ENCODE measurements at regions not wholly inside any gene's neighbourhood (a gene's known extent, or its start where the extent isn't known, plus 50 kb on each side); places are given as distances from the start of the nearest gene placed in this dataset.

DNA sequence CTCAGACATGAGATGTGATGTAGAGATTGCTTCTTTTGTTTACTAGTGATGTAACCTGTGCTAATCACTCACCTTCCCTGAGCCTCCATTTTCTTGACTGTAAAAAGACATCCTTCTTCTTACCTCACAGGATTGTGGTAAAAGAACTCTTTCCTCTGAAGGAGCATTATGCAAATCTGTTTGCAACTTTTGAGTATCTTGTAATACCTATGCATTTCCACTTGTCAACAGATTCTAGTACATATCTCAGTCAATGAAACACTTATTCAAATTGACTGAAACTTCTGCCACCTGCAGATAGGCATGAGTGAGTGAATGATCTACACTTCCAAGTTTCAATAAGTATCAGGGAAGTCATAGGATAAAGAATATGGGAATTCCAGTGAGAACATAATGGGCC lies 174.7 kb downstream of the HHIPL2 start:
- TF ChIP-seq, protein P1, sequence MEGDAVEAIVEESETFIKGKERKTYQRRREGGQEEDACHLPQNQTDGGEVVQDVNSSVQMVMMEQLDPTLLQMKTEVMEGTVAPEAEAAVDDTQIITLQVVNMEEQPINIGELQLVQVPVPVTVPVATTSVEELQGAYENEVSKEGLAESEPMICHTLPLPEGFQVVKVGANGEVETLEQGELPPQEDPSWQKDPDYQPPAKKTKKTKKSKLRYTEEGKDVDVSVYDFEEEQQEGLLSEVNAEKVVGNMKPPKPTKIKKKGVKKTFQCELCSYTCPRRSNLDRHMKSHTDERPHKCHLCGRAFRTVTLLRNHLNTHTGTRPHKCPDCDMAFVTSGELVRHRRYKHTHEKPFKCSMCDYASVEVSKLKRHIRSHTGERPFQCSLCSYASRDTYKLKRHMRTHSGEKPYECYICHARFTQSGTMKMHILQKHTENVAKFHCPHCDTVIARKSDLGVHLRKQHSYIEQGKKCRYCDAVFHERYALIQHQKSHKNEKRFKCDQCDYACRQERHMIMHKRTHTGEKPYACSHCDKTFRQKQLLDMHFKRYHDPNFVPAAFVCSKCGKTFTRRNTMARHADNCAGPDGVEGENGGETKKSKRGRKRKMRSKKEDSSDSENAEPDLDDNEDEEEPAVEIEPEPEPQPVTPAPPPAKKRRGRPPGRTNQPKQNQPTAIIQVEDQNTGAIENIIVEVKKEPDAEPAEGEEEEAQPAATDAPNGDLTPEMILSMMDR (conservative IDR thresholded peaks at IDR 0.05; ENCODE audit: control insufficient read depth, insufficient read depth, low read depth, low read length) = no peak
- DNase-seq (ENCODE audit: low read depth) = no peak
- H3K4me3 ChIP-seq (ENCODE audit: control insufficient read depth, low read depth, low read length) = no peak overlapping the region

DNA sequence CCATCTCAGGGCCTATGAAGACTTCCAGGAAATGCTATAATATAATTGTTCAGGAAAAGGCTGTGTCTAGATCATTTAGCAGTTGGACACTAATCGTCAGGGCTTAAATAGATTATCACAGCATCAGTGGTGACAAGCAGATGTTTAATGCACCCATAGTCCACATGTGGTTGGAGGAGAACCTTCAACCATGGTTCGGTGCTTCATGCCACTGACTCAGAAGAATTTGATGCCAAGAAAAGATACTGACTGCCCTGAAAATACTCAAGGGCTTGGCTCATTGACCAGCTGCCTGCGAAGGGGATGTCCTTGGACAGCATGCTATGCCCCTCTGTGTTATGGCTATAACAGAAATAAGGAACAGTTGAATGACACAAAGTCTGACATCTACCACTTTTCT lies 175.7 kb downstream of the HHIPL2 start:
- peak; percentile 33 for DNase-seq (ENCODE audit: low read depth)
- TF ChIP-seq, protein P1 (conservative IDR thresholded peaks at IDR 0.05; ENCODE audit: control insufficient read depth, insufficient read depth, low read depth, low read length) = no peak

DNA sequence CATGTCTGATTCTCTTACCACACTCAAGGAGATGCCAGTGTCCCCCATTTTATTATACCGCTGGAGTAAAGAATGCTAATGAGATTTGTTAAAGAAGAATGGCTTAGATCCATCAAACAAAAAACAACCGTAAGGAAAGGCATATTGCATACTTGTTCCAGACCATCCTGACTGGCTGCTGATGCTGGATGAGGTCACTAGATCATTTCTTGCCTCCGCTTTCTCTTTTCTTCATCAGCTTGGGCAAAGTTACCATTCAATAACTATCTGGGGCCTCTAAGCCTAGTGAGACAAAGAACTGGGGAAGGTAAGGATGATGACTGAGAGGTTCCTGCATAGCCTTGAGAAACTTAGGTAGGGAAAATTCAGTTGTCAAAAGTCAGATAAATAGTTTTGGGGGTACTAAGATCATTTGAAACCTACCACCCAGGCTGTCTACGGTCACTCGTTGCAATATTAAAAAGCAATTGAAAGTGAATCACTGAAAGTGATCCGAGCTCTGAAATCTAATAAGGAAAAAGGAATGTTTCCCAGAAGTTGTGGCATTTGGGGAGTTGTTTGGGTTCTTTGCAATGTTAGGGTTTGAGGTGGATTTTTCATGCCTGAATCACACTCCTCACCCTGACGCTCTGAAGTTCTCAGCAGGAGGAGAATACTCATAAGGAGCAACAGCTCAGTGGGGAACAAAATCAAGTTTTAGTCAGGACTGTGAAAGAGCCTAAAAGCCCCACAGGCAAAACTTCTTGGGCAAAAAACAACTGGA lies 176.8 kb downstream of the HHIPL2 start:
- peak; percentile 90 for DNase-seq (ENCODE audit: low read depth)
- no peak overlapping the region for H3K4me3 ChIP-seq (ENCODE audit: control insufficient read depth, low read depth, low read length)
- TF ChIP-seq, protein P1 (conservative IDR thresholded peaks at IDR 0.05; ENCODE audit: control insufficient read depth, insufficient read depth, low read depth, low read length) = no peak

More for the DNA sequence above, 175.7 kb downstream of the HHIPL2 start:
- no peak overlapping the region for H3K4me3 ChIP-seq (ENCODE audit: control insufficient read depth, low read depth, low read length)

DNA sequence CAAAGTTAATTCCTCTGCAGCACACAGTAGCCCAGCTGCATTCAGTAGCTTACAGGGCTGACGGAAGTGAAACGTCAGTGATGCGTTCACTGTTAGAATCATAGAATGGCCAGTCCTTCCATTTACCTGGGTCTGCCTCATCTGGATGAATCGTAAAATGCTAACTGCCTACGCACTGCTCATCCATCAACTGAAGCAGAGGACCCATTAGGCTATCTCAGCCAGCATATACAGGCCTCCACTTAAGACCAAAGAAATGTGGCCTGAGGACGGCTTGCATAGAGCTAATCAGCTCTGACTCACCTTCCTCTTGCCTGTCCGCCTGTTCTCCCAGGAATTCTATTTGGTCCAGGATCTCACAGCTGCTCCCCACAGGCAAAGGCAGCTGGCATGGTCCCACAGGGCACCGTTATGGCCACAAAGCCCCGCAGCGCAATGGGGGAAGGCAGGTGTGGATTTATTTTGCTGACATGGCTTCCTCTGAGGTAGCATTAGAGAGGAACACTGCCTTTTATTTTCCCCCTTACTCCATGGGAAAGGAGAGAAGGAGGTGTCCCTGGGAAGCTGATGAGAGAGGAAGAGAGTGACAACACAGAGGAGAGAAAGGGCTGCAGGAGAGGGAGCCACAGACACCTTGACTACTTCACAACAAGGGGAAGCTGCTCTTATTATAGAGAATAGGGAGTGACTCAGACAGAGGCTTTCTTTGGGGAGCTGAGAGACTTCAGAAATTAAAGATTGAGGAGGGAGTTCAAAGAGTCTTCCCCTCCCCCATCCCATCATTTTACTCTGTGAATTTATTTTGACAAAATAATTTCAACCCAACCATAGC lies 177.6 kb downstream of the HHIPL2 start:
- DNase-seq (ENCODE audit: low read depth) = peak; percentile 72
- TF ChIP-seq, protein P1 (conservative IDR thresholded peaks at IDR 0.05; ENCODE audit: control insufficient read depth, insufficient read depth, low read depth, low read length) = no peak
- H3K4me3 ChIP-seq (ENCODE audit: control insufficient read depth, low read depth, low read length) = no peak overlapping the region

DNA sequence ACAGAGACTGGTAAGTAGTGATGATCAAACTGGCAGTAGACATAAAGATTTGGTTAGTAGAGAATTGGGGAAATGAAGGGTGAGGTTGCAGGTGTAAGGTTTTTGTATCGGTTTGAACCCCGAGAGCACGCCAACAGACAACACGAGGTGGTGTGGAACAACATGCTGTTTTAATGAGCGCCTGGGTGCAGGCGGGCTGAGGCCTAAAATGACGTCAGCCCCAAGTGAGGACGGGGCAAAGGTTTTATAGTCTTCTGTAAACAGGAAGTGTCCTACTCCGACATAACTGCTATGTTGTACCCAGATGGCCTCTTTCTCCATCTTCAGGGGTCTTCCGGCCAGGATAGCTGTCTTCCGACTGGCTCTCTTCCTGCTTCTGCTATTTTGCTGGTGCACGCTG lies 178.8 kb downstream of the HHIPL2 start:
- no peak overlapping the region for H3K4me3 ChIP-seq (ENCODE audit: control insufficient read depth, low read depth, low read length)
- TF ChIP-seq, protein P1 (conservative IDR thresholded peaks at IDR 0.05; ENCODE audit: control insufficient read depth, insufficient read depth, low read depth, low read length) = no peak
- DNase-seq (ENCODE audit: low read depth) = no peak

DNA sequence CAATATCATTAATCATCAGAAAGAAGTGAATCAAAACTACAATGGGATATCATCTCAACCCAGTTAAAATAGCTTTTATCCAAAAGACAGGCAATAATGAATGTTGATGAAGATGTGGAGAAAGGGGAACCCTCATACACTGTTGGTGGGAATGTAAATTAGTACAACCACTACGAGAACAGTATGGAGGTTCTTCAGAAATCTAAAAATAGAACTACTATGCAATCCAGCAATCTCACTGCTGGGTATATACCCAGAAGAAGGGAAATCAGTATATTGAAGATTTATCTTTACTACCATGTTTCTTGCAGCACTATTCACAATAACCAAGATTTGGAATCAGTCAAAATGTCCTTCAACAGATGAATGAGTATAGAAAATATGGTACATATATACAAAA lies 189.8 kb downstream of the HHIPL2 start:
- DNase-seq (ENCODE audit: low read depth) = no peak

More for the DNA sequence above, 189.8 kb downstream of the HHIPL2 start:
- TF ChIP-seq, protein P1 (conservative IDR thresholded peaks at IDR 0.05; ENCODE audit: control insufficient read depth, insufficient read depth, low read depth, low read length) = no peak
- H3K4me3 ChIP-seq (ENCODE audit: control insufficient read depth, low read depth, low read length) = no peak overlapping the region

All from fibroblast of mammary gland (primary cell).